ENCODE measurements at regions not wholly inside any gene's neighbourhood (a gene's known extent, or its start where the extent isn't known, plus 50 kb on each side); places are given as distances from the start of the nearest gene placed in this dataset.

GRCh38 chr3:135325096-135325495 lies 530.0 kb downstream of the EPHB1 start:
- no peak for TF ChIP-seq EP300 (IDR thresholded peaks at IDR 0.05)
- no peak for TF ChIP-seq CTCF (IDR thresholded peaks at IDR 0.05)

Measured in sigmoid colon (tissue), 4 donors.